ENCODE measurements at regions not wholly inside any gene's neighbourhood (a gene's known extent, or its start where the extent isn't known, plus 50 kb on each side); places are given as distances from the start of the nearest gene placed in this dataset.

GRCh38 chr12:88903333-88903732 lies 323.1 kb upstream of the KITLG start:
- TF ChIP-seq EZH2phosphoT487 (IDR thresholded peaks at IDR 0.05) (no peak), CTCF (IDR thresholded peaks at IDR 0.05) (no peak)
